ENCODE measurements at regions not wholly inside any gene's neighbourhood (a gene's known extent, or its start where the extent isn't known, plus 50 kb on each side); places are given as distances from the start of the nearest gene placed in this dataset.
A peak's percentile ranks its signal among the peaks of the same experiment; 100 is the strongest.

DNA sequence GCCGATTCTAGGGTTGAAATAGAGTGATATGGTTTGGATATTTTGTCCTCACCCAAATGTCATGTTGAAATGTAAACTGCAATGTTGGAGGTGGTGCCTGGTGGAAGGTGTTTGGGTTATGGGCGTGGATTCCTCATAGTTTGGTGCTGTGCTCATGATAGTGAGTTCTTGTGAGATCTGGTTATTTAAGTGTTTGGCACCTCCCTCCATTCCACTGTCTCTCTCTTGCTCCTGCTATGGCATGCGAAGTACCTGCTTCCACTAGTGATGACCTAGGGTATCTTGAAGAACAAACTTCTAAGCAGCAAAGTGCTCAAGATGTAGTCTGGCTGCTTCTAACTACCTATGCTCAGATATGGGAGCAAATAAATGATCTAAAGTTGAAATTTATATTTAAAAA lies 56.0 kb upstream of the TSPAN18 start:
- Mint-ChIP-seq H3K4me1 (ENCODE audit: unreplicated experiment) (peaks cover 39% of the 10 kb centered on the region), H3K27ac (ENCODE audit: unreplicated experiment) (no peak overlapping the region)

GRCh38 chr11:44671234-44671633 lies 55.5 kb upstream of the TSPAN18 start:
- no peak for TF ChIP-seq CTCF (IDR thresholded peaks at IDR 0.05; ENCODE audit: unreplicated experiment)
- DNase-seq (ENCODE audit: low spot score), result no peak
- Mint-ChIP-seq H3K4me3 (ENCODE audit: unreplicated experiment) (no peak overlapping the region), H3K9me3 (ENCODE audit: unreplicated experiment) (no peaks in the 10 kb centered on the region), H3K36me3 (ENCODE audit: low read depth, unreplicated experiment) (peaks cover 5% of the 10 kb centered on the region), H3K4me1 (ENCODE audit: unreplicated experiment) (peaks cover 34% of the 10 kb centered on the region), H3K27me3 (ENCODE audit: unreplicated experiment) (peaks cover 2% of the 10 kb centered on the region), H3K27ac (ENCODE audit: unreplicated experiment) (no peak overlapping the region)

More for the DNA sequence above, 56.0 kb upstream of the TSPAN18 start:
- DNase-seq (ENCODE audit: low spot score), result no peak
- TF ChIP-seq CTCF (IDR thresholded peaks at IDR 0.05; ENCODE audit: unreplicated experiment), result no peak
- H3K9me3 Mint-ChIP-seq (ENCODE audit: unreplicated experiment), result no peaks in the 10 kb centered on the region
- peaks cover 5% of the 10 kb centered on the region for H3K36me3 Mint-ChIP-seq (ENCODE audit: low read depth, unreplicated experiment)
- peaks cover 2% of the 10 kb centered on the region for H3K27me3 Mint-ChIP-seq (ENCODE audit: unreplicated experiment)
- no peak overlapping the region for H3K4me3 Mint-ChIP-seq (ENCODE audit: unreplicated experiment)

- Mint-ChIP-seq H3K27me3 (ENCODE audit: unreplicated experiment) (no peaks in the 10 kb centered on the region), H3K4me3 (ENCODE audit: unreplicated experiment) (no peak overlapping the region), H3K36me3 (ENCODE audit: low read depth, unreplicated experiment) (peaks cover 5% of the 10 kb centered on the region), H3K9me3 (ENCODE audit: unreplicated experiment) (no peaks in the 10 kb centered on the region), H3K27ac (ENCODE audit: unreplicated experiment) (peak overlapping the region; percentile 91), H3K4me1 (ENCODE audit: unreplicated experiment) (peaks cover 27% of the 10 kb centered on the region)
- DNase-seq (ENCODE audit: low spot score), result no peak
- TF ChIP-seq CTCF (IDR thresholded peaks at IDR 0.05; ENCODE audit: unreplicated experiment), result no peak
Observed at GRCh38 chr11:44673688-44674087, 53.1 kb upstream of the TSPAN18 start.

- peaks cover 27% of the 10 kb centered on the region for H3K4me1 Mint-ChIP-seq (ENCODE audit: unreplicated experiment)
- no peak overlapping the region for H3K4me3 Mint-ChIP-seq (ENCODE audit: unreplicated experiment)
- TF ChIP-seq CTCF (IDR thresholded peaks at IDR 0.05; ENCODE audit: unreplicated experiment), result no peak
- no peak for DNase-seq (ENCODE audit: low spot score)
- H3K27me3 Mint-ChIP-seq (ENCODE audit: unreplicated experiment), result no peaks in the 10 kb centered on the region
- H3K27ac Mint-ChIP-seq (ENCODE audit: unreplicated experiment), result peak overlapping the region; percentile 7
- H3K36me3 Mint-ChIP-seq (ENCODE audit: low read depth, unreplicated experiment), result peaks cover 5% of the 10 kb centered on the region
- H3K9me3 Mint-ChIP-seq (ENCODE audit: unreplicated experiment), result no peaks in the 10 kb centered on the region
Observed at GRCh38 chr11:44674809-44675208, 52.0 kb upstream of the TSPAN18 start.

DNA sequence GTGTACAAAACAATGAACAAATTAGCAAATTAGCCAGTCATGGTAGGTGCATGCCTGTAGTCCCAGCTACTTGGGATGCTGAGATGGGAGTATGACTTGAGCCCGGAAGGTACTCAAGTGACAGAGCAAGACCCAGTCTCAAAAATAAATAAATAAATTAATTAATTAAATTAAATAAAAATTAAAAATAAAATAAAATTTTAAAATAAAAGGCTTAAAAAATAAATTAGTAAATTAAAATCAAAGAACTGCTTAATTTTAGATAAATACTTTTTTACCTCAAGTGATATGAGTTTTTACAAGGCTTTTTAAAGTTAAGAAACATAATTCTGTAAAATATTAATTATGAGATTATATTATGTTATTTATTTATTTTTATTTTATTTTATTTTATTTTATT lies 50.9 kb upstream of the TSPAN18 start:
- H3K9me3 Mint-ChIP-seq (ENCODE audit: unreplicated experiment), result no peaks in the 10 kb centered on the region
- H3K36me3 Mint-ChIP-seq (ENCODE audit: low read depth, unreplicated experiment), result peaks cover 5% of the 10 kb centered on the region
- DNase-seq (ENCODE audit: low spot score), result no peak
- peaks cover 27% of the 10 kb centered on the region for H3K4me1 Mint-ChIP-seq (ENCODE audit: unreplicated experiment)
- H3K4me3 Mint-ChIP-seq (ENCODE audit: unreplicated experiment), result no peak overlapping the region
- no peaks in the 10 kb centered on the region for H3K27me3 Mint-ChIP-seq (ENCODE audit: unreplicated experiment)
- H3K27ac Mint-ChIP-seq (ENCODE audit: unreplicated experiment), result no peak overlapping the region
- TF ChIP-seq CTCF (IDR thresholded peaks at IDR 0.05; ENCODE audit: unreplicated experiment), result no peak
